ENCODE measurements at regions not wholly inside any gene's neighbourhood (a gene's known extent, or its start where the extent isn't known, plus 50 kb on each side); places are given as distances from the start of the nearest gene placed in this dataset.

DNA sequence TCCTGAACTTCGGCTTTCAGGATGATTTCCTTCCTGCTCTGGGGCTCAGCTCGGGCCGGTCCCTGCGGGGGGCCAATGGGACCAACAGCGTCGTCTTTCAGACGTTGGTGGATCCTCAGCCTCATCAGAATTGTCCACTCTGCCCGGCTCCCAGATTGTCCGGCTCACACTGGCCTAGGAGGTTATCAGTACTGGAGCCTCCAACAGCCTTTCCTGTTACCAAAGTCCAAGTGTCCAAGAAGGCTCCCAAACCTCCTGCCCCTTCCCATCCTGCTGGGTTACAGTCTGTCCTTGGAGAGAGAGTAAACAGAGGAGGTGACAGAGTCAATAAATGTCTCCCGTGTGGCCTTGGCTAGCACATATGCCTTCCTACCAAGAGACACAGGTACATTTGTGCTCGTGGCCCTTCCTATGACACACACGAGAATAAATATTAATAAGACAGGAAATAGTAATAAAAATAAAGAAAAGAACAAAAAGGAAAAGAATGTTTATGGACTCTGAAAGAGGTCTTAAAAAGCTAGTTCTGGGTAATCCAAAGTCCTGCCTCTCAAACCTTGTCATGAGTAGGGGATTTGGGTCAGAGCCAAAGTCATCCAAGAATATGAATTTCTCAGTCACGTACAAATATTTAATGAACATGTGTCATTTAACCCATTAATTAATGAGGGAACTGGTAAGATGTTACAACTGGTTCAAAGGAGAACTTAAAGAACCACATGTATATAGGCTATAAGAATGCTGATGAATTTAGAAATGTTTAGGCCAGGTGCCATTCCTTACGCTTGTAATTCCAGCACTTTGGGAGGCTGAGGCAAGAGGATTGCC, 80.8 kb upstream of the SLC2A1 start:
- Histone ChIP-seq H3K27me3 (ENCODE audit: control insufficient read depth in 2 of 2, insufficient read depth in 1 of 2, low read length in 1 of 2) (no peaks in the 10 kb centered on the region), H3K4me1 (ENCODE audit: control insufficient read depth in 2 of 2, insufficient read depth in 2 of 2, low read length in 2 of 2) (peaks cover 5 to 6% of the 10 kb centered on the region in 2 donors), H3K9me3 (ENCODE audit: control insufficient read depth in 2 of 2, insufficient read depth in 1 of 2, low read length in 1 of 2) (peaks cover 0 to 4% of the 10 kb centered on the region in 2 donors), H3K4me3 (ENCODE audit: low read length in 2 of 2) (no peak overlapping the region), H3K36me3 (ENCODE audit: control insufficient read depth in 2 of 2, insufficient read depth in 2 of 2, low read length in 1 of 2) (no peaks in the 10 kb centered on the region), H3K27ac (ENCODE audit: low read depth in 1 of 2, low read length in 1 of 2) (no peak overlapping the region)
- DNase-seq (ENCODE audit: low read depth in 6 of 9, low spot score in 9 of 9), result no peak
- 91% methylated on average over 14 of the region's 14 CpGs for WGBS

DNA sequence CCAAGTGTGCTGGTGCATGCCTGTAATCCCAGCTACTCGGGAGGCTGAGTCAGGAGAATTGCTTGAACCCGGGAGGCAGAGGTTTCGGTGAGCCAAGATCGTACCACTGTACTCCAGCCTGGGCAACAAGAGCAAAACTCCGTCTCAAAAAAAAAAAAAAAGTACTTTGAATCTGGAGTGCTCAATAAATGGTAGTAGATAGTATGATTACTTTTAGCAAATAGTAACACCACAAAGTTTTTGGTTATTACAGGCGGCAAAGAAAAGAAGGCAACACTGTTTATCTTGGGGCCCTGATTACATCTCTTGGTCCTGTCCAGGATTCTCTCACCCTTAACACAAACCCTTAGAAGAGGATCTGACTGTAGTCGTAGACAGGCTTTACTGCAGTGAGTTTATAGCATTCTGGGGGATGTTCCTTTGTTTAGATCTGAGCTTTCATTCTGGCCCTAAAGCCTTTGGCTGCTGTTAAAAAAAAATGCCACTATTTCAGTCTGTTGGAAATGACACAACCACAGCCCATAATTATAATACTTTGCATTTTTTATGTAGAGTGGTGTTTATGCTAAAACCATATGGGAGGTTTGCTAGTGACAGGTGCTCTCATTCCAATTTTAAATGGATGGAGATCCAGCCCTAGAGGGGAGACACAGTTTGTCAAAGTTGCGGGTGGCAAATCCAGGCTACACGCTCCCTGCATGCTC, 79.7 kb upstream of the SLC2A1 start:
- Histone ChIP-seq H3K4me3 (ENCODE audit: low read length in 2 of 2) (no peak overlapping the region), H3K36me3 (ENCODE audit: control insufficient read depth in 2 of 2, insufficient read depth in 2 of 2, low read length in 1 of 2) (no peaks in the 10 kb centered on the region), H3K9me3 (ENCODE audit: control insufficient read depth in 2 of 2, insufficient read depth in 1 of 2, low read length in 1 of 2) (peaks cover 0 to 4% of the 10 kb centered on the region in 2 donors), H3K4me1 (ENCODE audit: control insufficient read depth in 2 of 2, insufficient read depth in 2 of 2, low read length in 2 of 2) (peaks cover 5 to 6% of the 10 kb centered on the region in 2 donors), H3K27me3 (ENCODE audit: control insufficient read depth in 2 of 2, insufficient read depth in 1 of 2, low read length in 1 of 2) (no peaks in the 10 kb centered on the region), H3K27ac (ENCODE audit: low read depth in 1 of 2, low read length in 1 of 2) (no peak overlapping the region)
- DNase-seq (ENCODE audit: low read depth in 6 of 9, low spot score in 9 of 9), result no peak
- WGBS, result 97% methylated on average over 9 of the region's 9 CpGs

DNA sequence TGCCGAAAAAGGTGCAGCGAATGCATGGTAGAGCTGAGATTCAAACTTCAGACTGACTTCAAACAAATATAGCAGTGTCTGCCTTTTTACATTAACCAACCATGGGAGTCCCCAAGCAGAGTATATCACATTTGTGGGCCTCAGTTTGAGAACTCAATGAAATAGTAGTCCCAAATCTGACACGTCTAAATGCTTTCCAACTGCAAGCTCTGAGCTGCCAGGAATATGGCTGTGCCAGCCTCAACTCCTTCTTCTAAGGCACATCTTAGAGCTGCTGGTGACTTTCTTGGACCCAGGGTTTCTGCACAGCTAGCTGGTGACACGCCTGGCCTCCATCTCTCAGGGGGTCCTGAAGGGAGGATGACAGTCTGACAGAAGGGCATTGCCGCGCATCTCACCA, 78.8 kb upstream of the SLC2A1 start:
- H3K4me3 ChIP-seq (ENCODE audit: low read length in 2 of 2), result no peak overlapping the region
- H3K36me3 ChIP-seq (ENCODE audit: control insufficient read depth in 2 of 2, insufficient read depth in 2 of 2, low read length in 1 of 2), result no peaks in the 10 kb centered on the region
- H3K4me1 ChIP-seq (ENCODE audit: control insufficient read depth in 2 of 2, insufficient read depth in 2 of 2, low read length in 2 of 2), result peaks cover 5 to 6% of the 10 kb centered on the region in 2 donors
- peaks cover 0 to 4% of the 10 kb centered on the region in 2 donors for H3K9me3 ChIP-seq (ENCODE audit: control insufficient read depth in 2 of 2, insufficient read depth in 1 of 2, low read length in 1 of 2)
- no peak overlapping the region for H3K27ac ChIP-seq (ENCODE audit: low read depth in 1 of 2, low read length in 1 of 2)
- no peak for DNase-seq (ENCODE audit: low read depth in 6 of 9, low spot score in 9 of 9)
- H3K27me3 ChIP-seq (ENCODE audit: control insufficient read depth in 2 of 2, insufficient read depth in 1 of 2, low read length in 1 of 2), result no peaks in the 10 kb centered on the region
- WGBS, result 96% methylated on average over 6 of the region's 6 CpGs

DNA sequence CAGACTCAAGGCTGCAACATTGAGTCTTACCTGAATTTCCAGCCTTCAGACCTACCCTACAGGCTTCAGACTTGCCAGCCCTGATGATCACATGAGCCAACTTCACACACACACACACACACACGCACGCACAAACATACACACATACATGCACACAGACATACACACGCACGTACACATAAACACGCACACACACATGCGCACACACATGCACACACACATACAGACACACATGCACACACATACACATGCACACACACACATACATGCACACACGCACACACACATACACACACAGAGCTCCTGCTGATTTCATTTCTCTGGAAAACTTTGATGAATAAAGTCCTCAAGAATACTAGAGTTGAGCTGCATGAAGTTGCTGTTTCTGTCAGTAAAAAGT, 78.3 kb upstream of the SLC2A1 start:
- no peaks in the 10 kb centered on the region for H3K27me3 ChIP-seq (ENCODE audit: control insufficient read depth in 2 of 2, insufficient read depth in 1 of 2, low read length in 1 of 2)
- H3K4me3 ChIP-seq (ENCODE audit: low read length in 2 of 2), result no peak overlapping the region
- peaks cover 5 to 6% of the 10 kb centered on the region in 2 donors for H3K4me1 ChIP-seq (ENCODE audit: control insufficient read depth in 2 of 2, insufficient read depth in 2 of 2, low read length in 2 of 2)
- 96% methylated on average over 7 of the region's 7 CpGs for WGBS
- H3K9me3 ChIP-seq (ENCODE audit: control insufficient read depth in 2 of 2, insufficient read depth in 1 of 2, low read length in 1 of 2), result peaks cover 0 to 4% of the 10 kb centered on the region in 2 donors
- no peak for DNase-seq (ENCODE audit: low read depth in 6 of 9, low spot score in 9 of 9)
- no peak overlapping the region for H3K27ac ChIP-seq (ENCODE audit: low read depth in 1 of 2, low read length in 1 of 2)
- H3K36me3 ChIP-seq (ENCODE audit: control insufficient read depth in 2 of 2, insufficient read depth in 2 of 2, low read length in 1 of 2), result no peaks in the 10 kb centered on the region

DNA sequence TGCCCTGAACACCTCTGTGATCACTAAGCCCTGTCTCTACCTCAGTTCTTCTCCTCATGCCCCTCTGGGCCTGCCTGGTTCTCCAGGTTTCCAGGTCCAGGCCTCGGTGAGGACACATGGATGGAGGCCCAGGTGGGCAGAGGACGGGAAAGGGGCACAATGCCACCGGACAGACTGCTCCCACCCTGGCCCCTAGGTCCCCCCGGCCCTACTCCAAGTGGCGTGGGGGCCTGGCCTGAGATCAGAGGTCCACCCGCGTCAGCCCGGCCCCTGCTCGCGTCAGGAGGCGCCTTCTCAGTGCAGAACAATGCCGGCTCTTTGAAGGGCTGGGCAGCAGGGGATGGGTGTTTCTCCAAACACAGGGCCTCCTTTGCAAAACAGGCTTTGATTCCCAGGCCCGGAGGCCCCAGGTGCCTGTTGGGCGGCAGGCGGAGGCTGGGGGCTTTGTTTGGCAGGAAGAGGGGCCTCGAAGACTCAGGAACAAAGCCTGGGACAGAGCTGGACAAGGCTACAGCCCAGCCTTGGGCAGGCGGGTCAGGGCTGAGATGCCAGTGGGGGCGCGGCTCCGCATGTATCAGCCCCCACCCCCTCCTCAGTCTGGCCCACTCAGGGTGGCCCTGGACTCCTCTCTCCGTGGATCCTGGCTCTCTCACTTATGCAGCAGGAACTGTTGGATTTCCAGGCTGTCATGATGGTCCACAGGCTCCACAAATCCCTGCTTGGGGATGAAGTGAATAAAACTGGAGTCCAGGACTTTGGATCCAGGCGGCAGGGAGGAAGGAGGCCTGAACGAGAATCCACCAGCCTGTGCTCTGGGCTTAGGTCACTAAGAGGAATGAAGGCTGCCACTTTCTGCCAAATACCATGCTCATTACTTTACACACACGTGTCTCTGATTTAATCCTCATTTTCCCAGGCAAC, 77.4 kb upstream of the SLC2A1 start:
- Histone ChIP-seq H3K36me3 (ENCODE audit: control insufficient read depth in 2 of 2, insufficient read depth in 2 of 2, low read length in 1 of 2) (no peaks in the 10 kb centered on the region), H3K27me3 (ENCODE audit: control insufficient read depth in 2 of 2, insufficient read depth in 1 of 2, low read length in 1 of 2) (no peaks in the 10 kb centered on the region), H3K4me3 (ENCODE audit: low read length in 2 of 2) (no peak overlapping the region), H3K27ac (ENCODE audit: low read depth in 1 of 2, low read length in 1 of 2) (no peak overlapping the region), H3K4me1 (ENCODE audit: control insufficient read depth in 2 of 2, insufficient read depth in 2 of 2, low read length in 2 of 2) (peaks cover 5 to 6% of the 10 kb centered on the region in 2 donors), H3K9me3 (ENCODE audit: control insufficient read depth in 2 of 2, insufficient read depth in 1 of 2, low read length in 1 of 2) (peaks cover 0 to 4% of the 10 kb centered on the region in 2 donors)
- 97% methylated on average over 24 of the region's 24 CpGs for WGBS
- DNase-seq (ENCODE audit: low read depth in 6 of 9, low spot score in 9 of 9), result no peak

DNA sequence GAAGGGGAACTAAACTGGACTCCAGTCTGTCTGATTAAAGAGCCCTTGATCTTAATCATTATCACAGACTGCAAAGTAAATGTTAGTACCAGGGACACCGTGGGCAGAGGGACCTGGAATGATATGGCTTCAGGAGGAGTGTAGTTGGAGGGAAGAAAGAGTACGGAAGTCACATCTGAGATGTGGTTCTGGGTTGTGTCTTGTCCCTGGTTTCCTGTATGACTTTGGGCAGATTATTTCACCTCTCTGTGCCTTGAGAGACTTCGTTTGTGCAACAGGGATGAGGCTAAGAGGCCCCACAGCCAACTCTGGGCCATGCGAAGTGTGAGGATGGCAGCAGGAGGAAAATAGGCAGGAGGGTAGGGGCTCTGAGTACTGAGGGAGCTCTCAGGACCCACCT, 76.1 kb upstream of the SLC2A1 start:
- Histone ChIP-seq H3K36me3 (ENCODE audit: control insufficient read depth in 2 of 2, insufficient read depth in 2 of 2, low read length in 1 of 2) (no peaks in the 10 kb centered on the region), H3K9me3 (ENCODE audit: control insufficient read depth in 2 of 2, insufficient read depth in 1 of 2, low read length in 1 of 2) (peaks cover 0 to 4% of the 10 kb centered on the region in 2 donors), H3K4me3 (ENCODE audit: low read length in 2 of 2) (no peak overlapping the region), H3K4me1 (ENCODE audit: control insufficient read depth in 2 of 2, insufficient read depth in 2 of 2, low read length in 2 of 2) (peaks cover 5 to 6% of the 10 kb centered on the region in 2 donors), H3K27me3 (ENCODE audit: control insufficient read depth in 2 of 2, insufficient read depth in 1 of 2, low read length in 1 of 2) (no peaks in the 10 kb centered on the region), H3K27ac (ENCODE audit: low read depth in 1 of 2, low read length in 1 of 2) (no peak overlapping the region)
- peak in 2 of 9 donors; percentile 7 to 29 for DNase-seq (ENCODE audit: low read depth in 6 of 9, low spot score in 9 of 9)
- 48% methylated on average over 4 of the region's 4 CpGs for WGBS

DNA sequence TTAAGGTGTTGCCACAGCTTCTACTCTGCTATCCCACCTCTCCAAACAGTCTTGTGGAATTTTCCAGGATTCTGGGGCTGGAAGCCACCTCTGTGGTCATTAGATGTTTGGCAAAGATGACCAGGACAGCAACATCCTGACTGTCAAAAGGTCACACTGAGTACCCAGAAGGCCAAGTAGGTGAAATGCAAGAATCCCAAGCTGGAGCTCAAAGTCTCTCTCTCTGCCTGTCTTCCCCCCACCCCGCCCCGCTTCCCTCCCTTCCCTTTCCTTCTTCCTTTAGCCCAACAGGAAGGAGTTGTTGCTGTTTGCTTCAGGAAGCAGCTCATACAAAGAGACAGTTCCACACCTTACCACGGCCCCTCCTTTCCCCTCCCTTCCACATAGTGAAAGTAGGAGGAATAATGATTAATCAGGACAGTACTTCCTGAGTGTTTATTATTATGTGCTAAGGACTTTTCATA, 75.6 kb upstream of the SLC2A1 start:
- no peaks in the 10 kb centered on the region for H3K36me3 ChIP-seq (ENCODE audit: control insufficient read depth in 2 of 2, insufficient read depth in 2 of 2, low read length in 1 of 2)
- no peak for DNase-seq (ENCODE audit: low read depth in 6 of 9, low spot score in 9 of 9)
- peaks cover 0 to 4% of the 10 kb centered on the region in 2 donors for H3K9me3 ChIP-seq (ENCODE audit: control insufficient read depth in 2 of 2, insufficient read depth in 1 of 2, low read length in 1 of 2)
- peaks cover 0 to 3% of the 10 kb centered on the region in 2 donors for H3K27me3 ChIP-seq (ENCODE audit: control insufficient read depth in 2 of 2, insufficient read depth in 1 of 2, low read length in 1 of 2)
- 72% methylated on average over 3 of the region's 3 CpGs for WGBS
- H3K4me1 ChIP-seq (ENCODE audit: control insufficient read depth in 2 of 2, insufficient read depth in 2 of 2, low read length in 2 of 2), result peaks cover 5 to 6% of the 10 kb centered on the region in 2 donors
- no peak overlapping the region for H3K27ac ChIP-seq (ENCODE audit: low read depth in 1 of 2, low read length in 1 of 2)
- no peak overlapping the region for H3K4me3 ChIP-seq (ENCODE audit: low read length in 2 of 2)

DNA sequence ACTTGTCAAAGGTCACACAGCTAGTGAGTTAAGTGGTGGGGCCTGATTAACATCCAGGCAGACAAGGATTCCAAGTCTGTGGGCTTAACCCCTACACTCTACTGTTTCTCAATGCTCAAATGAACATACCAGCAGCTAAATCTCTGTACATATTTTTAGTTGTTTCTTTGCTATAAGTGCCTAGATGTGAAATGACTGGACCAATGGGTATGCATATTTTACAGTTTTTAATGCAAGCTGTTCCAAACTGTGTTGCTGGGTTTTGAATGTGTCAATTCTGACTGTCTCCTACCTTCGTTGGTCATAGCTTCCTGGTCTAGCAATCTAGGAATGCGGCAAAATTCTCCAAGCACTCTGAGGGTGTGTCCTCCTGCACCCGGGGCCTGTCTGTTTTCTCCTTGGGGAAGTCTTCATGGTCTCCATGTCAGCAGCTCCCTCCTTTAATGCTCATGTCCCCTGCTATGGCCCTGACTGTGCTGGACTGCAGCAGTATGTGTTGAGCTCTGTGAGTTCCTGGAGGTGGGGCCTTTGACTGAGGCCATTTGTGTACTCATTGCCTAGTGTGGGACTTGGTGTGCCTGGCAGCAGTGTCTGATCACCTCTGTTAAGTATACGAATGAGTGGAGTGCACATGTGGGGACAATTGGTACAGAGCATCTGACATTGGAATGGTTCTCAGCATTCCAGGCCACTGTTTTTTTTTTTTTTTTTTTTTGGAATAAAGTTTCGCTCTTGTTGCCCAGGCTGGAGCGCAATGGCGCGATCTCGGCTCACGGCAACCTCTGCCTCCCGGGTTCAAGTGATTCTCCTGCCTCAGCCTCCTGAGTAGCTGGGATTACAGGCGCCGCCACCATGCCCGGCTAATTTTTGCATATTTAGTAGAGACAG, 72.9 kb upstream of the SLC2A1 start:
- no peak for DNase-seq (ENCODE audit: low read depth in 6 of 9, low spot score in 9 of 9)
- Histone ChIP-seq H3K27ac (ENCODE audit: low read depth in 1 of 2, low read length in 1 of 2) (no peak overlapping the region), H3K27me3 (ENCODE audit: control insufficient read depth in 2 of 2, insufficient read depth in 1 of 2, low read length in 1 of 2) (peaks cover 0 to 9% of the 10 kb centered on the region in 2 donors), H3K36me3 (ENCODE audit: control insufficient read depth in 2 of 2, insufficient read depth in 2 of 2, low read length in 1 of 2) (no peaks in the 10 kb centered on the region), H3K9me3 (ENCODE audit: control insufficient read depth in 2 of 2, insufficient read depth in 1 of 2, low read length in 1 of 2) (peaks cover 0 to 4% of the 10 kb centered on the region in 2 donors), H3K4me3 (ENCODE audit: low read length in 2 of 2) (no peak overlapping the region), H3K4me1 (ENCODE audit: control insufficient read depth in 2 of 2, insufficient read depth in 2 of 2, low read length in 2 of 2) (peaks cover 5 to 6% of the 10 kb centered on the region in 2 donors)
- WGBS, result 98% methylated on average over 14 of the region's 14 CpGs
